ENCODE measurements at regions not wholly inside any gene's neighbourhood (a gene's known extent, or its start where the extent isn't known, plus 50 kb on each side); places are given as distances from the start of the nearest gene placed in this dataset.

GRCh38 chr3:66712210-66712609, 211.4 kb upstream of the LRIG1 start:
- Histone ChIP-seq H3K9me3 (no peaks in the 10 kb centered on the region), H3K27me3 (no peaks in the 10 kb centered on the region), H3K4me3 (no peak overlapping the region), H3K4me1 (no peaks in the 10 kb centered on the region), H3K36me3 (no peaks in the 10 kb centered on the region), H3K27ac (no peak overlapping the region)
- DNase-seq (no peak), ATAC-seq (no peak)
- intact Hi-C loops (cut with DNase I; ENCODE audit: low total_unique reads) (no loop called here), in situ Hi-C loops (cut with MboI; ENCODE audit: low sequenced_read_pairs in 4 of 4) (no loop called here)
- TF ChIP-seq POLR2A (IDR thresholded peaks at IDR 0.05) = no peak
- no peak for TF ChIP-seq CTCF (IDR thresholded peaks at IDR 0.05 in 4 of 5, conservative IDR thresholded peaks at IDR 0.05 in 1 of 5)

- no peak for DNase-seq
- Histone ChIP-seq H3K4me3 (no peak overlapping the region), H3K4me1 (no peaks in the 10 kb centered on the region), H3K27me3 (no peaks in the 10 kb centered on the region), H3K36me3 (no peaks in the 10 kb centered on the region), H3K27ac (no peak overlapping the region), H3K9me3 (no peaks in the 10 kb centered on the region)
- TF ChIP-seq CTCF (IDR thresholded peaks at IDR 0.05 in 4 of 5, conservative IDR thresholded peaks at IDR 0.05 in 1 of 5) (no peak), POLR2A (IDR thresholded peaks at IDR 0.05) (no peak)
- intact Hi-C loops (cut with DNase I; ENCODE audit: low total_unique reads) = no loop called here
- in situ Hi-C loops (cut with MboI; ENCODE audit: low sequenced_read_pairs in 4 of 4) = no loop called here
- ATAC-seq = no peak
These were observed 213.1 kb upstream of the LRIG1 start for GRCh38 chr3:66713921-66714320.

GRCh38 chr3:66715806-66716205, 215.0 kb upstream of the LRIG1 start:
- Histone ChIP-seq H3K9me3 (no peaks in the 10 kb centered on the region), H3K36me3 (no peaks in the 10 kb centered on the region), H3K27me3 (no peaks in the 10 kb centered on the region), H3K27ac (no peak overlapping the region), H3K4me3 (no peak overlapping the region), H3K4me1 (no peaks in the 10 kb centered on the region)
- intact Hi-C loops (cut with DNase I; ENCODE audit: low total_unique reads) = no loop called here
- in situ Hi-C loops (cut with MboI; ENCODE audit: low sequenced_read_pairs in 4 of 4) = no loop called here
- ATAC-seq = no peak
- no peak for DNase-seq
- TF ChIP-seq CTCF (IDR thresholded peaks at IDR 0.05 in 4 of 5, conservative IDR thresholded peaks at IDR 0.05 in 1 of 5) (no peak), POLR2A (IDR thresholded peaks at IDR 0.05) (no peak)

GRCh38 chr3:66717806-66718205, 217.0 kb upstream of the LRIG1 start:
- no peaks in the 10 kb centered on the region for H3K27me3 ChIP-seq

More at GRCh38 chr3:66717806-66718205, 217.0 kb upstream of the LRIG1 start:
- intact Hi-C loops (cut with DNase I; ENCODE audit: low total_unique reads) (no loop called here), in situ Hi-C loops (cut with MboI; ENCODE audit: low sequenced_read_pairs in 4 of 4) (no loop called here)
- no peaks in the 10 kb centered on the region for H3K4me1 ChIP-seq
- no peaks in the 10 kb centered on the region for H3K36me3 ChIP-seq
- DNase-seq = no peak
- H3K4me3 ChIP-seq = no peak overlapping the region
- no peak overlapping the region for H3K27ac ChIP-seq
- no peak for TF ChIP-seq POLR2A (IDR thresholded peaks at IDR 0.05)
- TF ChIP-seq CTCF (IDR thresholded peaks at IDR 0.05 in 4 of 5, conservative IDR thresholded peaks at IDR 0.05 in 1 of 5) = no peak
- H3K9me3 ChIP-seq = no peaks in the 10 kb centered on the region
- no peak for ATAC-seq

Measured in gastrocnemius medialis (tissue), 4 donors.